HG02884 (cell line): ENCODE measurements at regions not wholly inside any gene's neighbourhood (a gene's known extent, or its start where the extent isn't known, plus 50 kb on each side); places are given as distances from the start of the nearest gene placed in this dataset.

Experiments used
- ATAC-seq: cut with Tn5 transposase; IDR thresholded peaks from one replicate; pipeline ENCODE4 v1.9.1; 2021; ENCODE audit warnings: mild to moderate bottlenecking, moderate library complexity; ENCODE audit not compliant: unreplicated experiment

DNA sequence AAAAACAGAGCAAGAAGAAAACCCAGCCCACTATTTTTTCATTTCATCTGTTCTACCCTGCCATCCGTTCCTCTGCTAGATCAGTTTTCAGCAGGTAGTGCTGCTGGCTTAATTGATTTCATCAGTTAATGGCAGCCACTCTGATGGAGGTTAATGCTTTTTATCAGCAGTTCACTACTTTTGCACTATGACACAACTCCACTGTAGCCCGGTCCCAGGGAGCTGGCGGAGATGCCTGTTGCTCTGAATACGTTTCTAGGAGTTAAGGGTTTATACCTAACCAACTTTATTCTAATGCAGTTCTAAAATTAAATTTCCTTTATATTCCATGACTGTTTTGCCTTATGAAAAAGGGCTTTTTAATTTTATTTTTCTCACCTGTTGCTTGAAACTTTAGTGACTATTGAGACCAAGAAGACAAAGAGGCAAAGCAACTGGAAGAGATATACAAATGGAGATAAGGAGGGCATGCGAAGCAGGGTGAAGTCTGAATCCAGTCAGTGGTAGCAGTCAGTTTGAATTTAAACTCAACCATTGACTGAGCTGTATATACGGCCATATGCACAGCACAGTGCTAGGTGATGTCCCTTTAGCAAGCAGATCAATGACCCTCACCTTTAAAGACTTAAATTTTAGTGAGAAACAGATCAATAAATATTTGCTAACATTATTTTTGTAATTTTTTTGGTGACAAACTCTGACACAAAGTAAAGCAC lies 477.9 kb downstream of the LMO4 start:
- ATAC-seq = no peak

DNA sequence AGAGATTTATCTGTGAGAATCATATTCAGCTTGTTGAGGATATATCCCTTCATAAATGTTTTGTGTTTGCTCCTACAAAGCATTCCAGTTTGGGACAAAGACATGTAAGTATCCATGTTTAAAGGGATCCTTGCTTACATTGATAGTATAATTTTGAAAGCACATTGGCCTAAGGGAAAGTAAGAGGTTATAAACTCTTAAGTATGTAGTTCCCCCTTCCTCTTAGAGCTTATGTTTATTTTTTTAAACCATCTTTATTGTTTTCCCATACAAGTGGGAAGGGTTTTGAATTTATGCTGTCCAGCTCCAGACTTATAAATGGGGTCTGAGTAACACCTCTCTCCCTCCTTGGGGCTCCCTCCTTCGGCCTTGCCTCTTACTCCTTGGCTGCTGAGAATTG lies 481.5 kb downstream of the LMO4 start:
- ATAC-seq = no peak

DNA sequence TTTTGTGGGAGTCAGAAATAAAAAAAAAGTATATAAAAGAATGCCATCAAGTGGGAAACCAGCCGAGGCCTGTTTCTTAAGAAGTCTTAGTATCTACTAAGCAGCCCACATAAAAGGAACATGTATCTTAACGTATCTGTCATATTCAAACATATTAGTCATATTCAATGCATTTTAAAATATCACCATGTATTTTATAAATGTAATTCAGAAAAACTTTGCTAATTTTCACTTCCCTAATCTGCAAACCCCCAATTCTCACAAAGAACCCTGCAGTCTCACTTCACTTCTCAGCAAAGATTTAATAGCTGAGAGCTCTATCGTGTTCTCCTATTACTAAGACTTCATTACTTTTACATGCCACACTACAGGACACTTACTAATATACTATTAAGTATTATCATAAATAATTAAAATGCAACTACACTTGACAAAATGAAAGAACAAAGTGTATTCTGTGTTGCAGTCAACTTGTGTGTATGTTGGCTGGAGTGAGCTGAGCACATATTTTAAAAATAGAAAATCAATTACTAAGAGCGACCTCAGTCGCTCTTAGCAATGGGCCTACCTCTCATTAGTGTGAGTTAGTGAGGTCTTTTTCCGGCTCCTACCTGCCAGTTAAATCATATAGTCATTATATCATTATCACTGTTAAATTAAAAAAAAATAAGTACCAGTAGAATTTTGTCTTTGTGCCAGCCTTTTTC lies 484.3 kb downstream of the LMO4 start:
- ATAC-seq = peak; percentile 81

DNA sequence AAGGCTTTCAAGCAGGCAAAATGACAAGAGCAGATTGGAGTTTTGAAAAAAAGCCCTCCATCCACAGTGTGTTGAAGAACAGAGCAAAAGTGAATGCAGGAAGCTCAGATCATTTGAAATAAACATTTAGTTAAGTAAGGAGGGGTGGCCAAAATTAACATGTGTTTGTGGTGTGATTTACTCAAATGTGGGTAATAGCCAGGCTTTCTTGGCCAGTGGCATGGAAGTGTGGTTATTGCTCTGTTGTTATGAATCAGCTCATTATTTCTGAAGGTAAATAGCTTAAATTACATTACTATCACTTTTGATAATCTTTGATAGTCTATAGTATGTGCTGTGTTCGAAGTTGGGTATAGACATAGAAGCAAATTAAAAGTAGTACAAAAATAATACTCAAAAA lies 485.9 kb downstream of the LMO4 start:
- ATAC-seq = no peak

DNA sequence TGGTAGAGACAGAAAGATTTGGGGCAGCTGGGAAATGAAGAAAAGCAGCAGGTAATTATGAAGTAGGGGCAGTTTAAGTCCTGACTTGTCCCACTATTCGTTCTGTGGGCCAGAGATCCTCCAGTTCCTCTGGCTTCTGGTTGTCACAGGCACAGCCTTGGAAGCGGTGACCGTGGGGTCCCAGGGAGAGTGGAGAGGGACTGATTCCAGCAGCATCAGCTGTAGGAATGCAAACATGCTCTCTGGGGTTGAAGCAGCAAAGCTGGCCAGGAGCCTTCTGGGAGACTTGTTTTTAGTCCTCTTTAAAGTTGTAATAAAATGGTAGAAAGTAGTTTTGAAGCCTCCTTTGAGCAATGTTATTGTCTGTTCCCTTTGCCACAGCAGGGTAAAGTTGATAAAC lies 488.0 kb downstream of the LMO4 start:
- no peak for ATAC-seq

DNA sequence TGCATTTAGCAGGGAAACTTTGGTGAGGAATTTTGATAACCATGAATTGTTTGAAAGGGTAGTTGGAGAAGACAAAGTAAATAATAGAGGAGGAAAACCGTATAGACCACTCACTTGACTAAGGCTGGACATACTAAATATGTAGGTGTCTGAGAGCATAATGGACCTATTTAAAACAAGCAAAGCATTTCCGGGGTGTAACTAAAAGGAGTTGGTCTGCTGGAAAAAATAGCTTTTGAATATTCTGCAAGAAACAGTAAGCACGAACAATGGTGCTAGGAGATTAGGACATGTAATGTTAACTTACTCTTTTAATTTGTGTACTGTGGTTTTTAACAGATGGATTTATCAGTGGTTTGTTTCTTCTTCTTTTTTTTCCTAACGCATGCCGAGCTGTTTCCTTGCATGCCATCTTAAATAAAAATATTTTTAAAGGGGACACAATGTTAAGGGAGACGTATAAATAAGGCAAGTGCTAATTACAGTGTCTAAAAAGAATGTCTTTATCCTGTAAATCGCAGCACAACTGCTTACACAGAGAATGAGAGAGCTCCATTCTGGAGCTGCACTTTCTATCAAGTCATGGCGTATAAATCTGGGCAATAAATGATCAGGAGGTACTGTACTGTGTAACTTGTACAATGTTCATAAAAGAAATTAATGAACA lies 492.1 kb downstream of the LMO4 start:
- no peak for ATAC-seq

DNA sequence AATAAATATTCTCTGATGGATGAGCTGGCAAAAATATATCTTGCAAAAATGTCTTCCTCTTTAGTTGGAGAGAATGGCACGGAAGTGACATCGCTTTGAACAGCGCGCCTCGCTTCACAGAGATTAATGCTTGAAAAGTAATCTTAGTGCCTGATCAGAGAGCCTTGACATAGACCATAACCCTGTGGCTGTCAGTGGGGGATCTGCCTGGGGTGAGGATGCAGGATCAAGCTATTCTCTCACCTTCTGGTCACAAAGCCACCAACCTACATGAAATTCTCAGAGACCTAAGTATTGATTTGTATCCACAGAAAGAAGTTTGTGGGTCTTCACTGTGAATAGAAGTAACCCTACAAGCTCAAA lies 492.6 kb downstream of the LMO4 start:
- ATAC-seq = no peak

DNA sequence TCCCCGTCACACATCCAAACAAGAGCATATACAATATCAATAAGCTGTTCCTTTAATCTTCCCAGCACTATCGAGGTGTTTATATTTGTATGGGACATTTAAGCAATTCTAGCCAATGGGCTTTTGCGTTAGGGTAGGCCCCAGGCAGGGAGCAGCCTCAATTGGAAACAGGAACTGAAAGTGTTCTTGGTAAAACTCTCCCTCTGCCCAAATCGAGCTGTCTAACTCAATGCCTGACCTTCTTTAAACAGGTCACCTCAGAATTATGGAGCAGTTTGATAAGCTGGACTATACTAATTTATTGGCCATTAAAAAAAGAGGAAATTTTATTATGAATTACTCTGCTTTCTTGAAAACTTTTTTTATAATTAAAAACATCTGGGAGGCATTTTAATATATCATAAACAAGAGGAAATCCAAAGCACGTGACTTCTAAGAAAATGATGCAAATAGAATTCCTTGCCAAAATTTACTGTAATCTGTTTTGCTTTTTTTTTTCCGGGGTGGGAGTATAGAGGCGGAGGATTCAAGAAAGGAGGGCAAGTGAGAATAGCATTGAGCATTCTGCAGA lies 498.1 kb downstream of the LMO4 start:
- peak; percentile 92 for ATAC-seq

DNA sequence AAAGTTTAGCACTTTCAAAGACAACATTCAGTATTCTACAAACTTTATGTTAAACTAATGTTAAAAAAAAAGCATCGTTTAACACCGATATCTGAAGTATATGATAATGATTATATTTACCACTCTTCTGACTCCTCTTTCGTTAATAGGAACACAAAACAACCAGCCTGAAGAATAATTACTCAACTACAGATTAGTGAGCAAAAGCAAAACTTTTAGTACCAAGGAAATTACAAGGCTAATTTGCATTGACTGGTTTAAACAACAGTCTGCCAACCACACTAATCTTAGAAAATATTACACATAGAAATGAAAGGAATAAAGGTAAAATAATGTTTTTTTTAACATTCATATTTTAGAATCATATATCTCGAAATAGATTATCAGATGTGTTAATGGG lies 500.7 kb downstream of the LMO4 start:
- no peak for ATAC-seq

DNA sequence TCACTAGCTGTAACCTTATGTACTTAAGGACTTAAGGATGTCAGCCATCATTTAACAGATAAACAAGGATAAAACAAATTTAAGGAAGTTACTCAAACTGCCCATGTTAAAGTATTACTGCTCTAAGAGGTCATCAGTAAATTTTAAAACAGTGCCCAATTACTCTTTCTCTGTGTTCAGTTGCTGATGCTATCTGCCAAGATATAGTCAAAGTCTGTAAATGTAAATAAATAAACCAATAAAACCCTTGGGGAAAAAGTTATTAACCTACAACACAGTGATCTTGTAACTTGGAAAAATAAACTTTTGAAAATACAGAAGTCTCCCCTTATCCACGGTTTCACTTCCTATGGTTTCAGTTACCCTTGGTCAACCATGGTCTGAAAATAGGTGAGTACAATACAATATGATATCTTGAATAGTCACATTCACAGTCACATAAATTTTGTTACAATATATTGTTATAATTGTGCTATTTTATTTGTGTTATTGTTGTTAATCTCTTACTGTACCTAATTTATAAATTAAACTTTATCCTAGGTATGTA lies 501.8 kb downstream of the LMO4 start:
- no peak for ATAC-seq

DNA sequence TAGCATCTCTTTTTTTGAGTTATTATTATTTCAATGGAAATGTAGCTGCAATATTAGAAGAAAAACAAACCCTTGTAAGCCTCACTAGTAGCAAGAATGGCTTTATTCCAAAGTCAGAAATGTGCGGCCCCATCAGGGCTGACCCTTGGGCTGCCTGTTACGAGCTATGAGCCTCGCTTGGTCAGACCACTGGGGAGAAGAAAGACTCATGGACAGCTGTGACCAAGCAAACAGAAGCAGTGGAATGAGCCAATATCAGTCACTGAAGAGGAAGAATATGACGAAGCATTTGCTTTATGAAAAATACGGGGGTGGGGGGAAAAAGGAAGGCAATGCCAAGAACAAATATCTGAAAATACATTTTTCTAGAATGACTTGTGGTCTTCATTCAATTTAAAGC lies 504.5 kb downstream of the LMO4 start:
- ATAC-seq = no peak

DNA sequence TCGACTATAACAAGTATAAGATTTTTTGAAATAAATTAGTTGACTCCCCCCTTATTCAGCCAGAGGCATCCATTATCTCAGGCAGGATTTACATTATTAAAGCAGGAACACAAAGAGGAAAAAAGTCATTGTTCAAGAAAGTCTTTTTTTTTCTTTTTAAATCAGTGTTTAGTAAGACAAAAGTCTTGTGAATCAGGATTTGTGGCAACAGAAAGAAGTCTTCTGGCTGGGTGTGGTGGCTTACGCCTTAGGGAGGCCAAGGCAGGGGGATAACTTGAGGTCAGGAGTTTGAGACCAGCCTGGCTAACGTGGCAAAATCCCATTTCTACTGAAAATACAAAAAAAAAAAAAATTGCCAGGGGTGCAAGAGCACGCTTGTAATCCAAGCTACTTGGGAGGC lies 505.5 kb downstream of the LMO4 start:
- no peak for ATAC-seq

DNA sequence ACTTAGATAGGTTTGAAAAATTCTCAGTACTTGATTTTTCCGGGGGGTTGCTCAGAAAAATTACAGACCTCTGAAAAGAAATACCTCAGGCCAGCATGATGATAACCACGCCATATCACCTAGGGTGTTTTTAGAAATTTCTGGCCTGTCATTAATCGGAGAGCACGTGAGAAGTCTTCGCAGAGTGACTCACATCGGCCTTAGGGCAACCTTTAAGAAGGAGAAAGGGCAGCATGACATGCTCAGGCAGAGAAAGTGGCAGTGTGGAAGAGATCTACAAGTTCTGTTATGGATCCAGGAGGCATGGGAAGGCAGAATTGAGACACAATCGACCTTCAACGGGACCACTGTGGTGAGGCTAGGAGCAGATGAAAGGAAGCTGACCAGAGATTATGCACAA lies 506.3 kb downstream of the LMO4 start:
- ATAC-seq = no peak

DNA sequence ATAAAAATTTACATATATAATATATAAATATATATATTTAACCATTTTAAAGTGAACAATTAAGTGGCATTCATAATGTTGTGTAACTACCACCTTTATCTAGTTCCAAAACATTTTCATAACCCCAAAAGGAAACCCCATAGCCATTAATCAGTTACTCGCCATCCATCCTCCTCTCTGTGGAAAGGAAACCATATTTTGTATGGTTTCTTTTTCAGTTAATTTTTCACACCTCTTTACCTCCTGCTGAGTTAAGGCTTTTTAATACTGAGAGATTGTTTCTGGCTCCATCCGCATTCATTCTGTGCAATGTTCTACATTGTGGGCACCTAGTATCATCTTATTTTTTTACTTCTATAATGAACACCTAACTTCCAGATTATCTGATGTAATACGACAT lies 512.1 kb downstream of the LMO4 start:
- ATAC-seq = no peak

DNA sequence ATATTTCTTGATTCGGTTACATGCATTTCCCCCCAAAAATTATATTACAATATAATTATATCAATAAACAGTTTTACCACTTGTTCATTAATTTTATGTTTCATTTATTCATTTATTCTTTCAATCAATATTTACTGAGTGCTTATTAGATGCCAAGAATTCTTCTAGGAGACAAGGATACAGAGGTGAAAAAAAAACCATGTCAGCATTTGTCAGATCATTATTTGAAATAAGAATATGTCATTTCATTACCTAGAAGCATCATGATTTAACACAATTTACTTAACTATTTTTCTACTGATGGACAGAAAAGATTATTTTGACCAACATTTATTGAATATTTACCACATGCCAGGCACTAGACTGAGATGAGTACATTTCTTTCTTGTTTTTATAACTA lies 512.7 kb downstream of the LMO4 start:
- ATAC-seq = no peak

DNA sequence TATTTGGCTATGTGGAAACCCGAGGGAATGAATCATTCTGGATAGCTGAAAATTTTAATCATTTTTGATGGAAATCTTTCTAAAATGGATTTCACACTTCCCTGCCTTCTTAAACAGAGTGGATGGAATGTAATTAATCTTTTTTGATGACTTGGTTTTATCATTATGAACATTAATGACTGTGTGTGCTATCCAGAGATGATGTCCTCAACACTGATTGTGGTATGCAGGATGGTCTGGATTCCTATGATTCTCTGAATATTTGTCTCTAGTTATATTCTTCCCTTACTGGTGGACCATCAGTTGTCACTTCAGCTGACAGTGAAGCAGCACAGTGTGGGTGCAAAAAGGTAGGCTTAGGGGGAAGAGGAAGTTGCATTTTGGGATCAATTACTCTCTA lies 513.5 kb downstream of the LMO4 start:
- no peak for ATAC-seq

DNA sequence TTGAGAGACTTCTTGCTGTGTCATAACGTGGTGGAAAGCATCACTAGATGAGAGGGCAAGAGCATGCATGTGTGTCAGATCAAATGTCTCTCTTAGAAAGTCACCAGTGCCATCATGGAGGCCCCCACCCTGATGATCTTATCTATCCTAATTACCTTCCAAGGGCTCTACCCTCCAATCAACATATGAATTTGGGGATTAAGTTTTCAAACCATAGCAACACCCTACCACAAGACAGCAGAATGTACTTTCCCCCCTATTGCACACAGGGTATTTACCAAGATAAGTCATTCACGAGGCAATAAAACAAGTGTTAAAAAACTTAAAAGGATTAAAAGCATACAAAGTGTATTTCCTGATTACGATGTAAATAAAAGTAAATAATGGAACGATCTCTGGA lies 515.6 kb downstream of the LMO4 start:
- ATAC-seq = no peak

DNA sequence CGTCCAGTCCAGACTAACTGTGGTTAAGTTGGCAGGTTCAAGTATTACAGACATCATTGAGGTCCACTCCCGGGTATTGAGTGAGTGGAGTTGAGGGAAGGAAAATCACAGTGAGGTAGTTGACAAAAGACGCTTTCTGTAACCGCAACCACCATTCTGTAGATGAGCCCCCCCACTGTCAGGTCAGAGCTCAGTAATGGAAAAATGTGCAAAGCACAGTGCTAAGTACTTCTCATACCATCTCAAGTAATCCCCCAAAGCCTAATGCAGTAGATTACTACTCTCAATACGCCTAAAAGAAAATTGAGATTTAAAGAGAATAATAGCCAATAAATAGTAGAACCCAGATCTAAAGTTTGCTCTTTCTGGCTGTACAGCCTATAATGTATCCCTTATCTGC lies 522.8 kb downstream of the LMO4 start:
- ATAC-seq = no peak

DNA sequence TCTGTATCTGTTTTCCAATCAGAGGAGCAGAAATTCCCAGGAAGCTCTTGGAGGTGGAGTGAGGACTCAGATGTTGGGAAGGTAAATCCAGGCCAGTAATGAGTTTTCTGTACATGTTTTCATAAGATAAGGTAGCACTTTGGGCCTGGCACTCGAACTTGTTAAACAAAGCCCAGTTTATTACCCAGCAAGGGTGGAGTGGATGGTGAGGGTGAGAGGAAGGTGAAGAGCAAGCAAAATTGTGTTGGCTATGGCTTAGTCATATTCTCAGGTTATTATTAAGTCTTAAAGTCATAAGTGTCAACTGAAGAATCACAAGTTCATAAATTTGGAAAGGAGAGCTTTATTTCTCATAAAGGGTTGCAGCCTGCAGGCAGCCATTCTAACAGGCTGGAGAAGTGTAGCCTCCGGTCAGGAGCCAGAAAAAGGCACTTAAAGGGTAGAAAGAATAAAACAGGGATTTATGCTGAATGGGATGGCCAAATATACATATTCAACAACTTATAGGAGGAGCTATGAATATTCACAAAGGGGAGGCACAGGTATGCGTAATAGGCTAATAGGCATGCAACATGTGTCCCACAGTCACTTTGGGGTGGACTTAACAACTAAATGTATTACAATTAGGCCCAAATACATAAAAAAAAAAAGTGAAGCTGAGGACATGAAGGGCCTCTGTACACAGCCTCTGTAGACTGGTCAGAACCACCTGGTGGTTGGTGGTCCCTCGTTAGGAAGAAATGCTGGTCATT lies 523.9 kb downstream of the LMO4 start:
- no peak for ATAC-seq

DNA sequence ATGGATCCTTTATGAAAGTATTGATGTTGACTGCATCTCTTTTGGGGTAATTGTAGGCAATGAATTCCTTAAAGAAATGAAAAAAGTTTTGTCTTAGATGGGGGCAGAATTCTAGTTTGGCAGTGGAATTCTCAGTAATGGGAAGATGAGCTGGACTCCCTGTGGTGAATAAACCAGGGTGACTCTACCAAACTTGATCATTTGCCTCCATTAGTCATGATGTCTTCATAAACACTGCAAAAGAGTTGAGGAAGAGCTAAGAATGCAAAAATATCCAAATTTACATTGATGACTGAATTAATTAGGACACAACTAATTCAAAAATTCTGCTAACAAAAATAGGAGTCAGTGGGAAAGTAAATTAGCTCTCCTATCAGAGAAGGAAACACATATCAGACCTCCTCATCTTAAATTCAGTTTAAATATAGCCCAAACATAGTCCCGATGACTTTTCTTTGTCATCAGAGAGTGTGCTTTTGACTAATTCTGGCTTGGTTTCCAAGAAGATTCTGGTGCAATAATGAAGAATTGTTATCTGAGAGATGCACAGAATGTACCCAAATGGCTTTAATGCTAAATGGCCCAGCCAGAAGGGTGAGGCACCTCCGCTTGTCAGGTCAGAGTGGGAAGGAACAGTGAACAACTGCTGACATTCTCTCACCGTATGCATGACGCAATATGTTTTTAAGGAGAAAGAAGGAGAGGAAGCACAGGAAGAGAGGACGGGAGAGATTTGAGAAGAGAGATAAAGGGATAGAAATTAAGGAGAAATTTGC lies 525.1 kb downstream of the LMO4 start:
- no peak for ATAC-seq
